Fibroblast of villous mesenchyme (primary cell): ENCODE measurements at regions not wholly inside any gene's neighbourhood (a gene's known extent, or its start where the extent isn't known, plus 50 kb on each side); places are given as distances from the start of the nearest gene placed in this dataset.
"Not testable (repeated sequence)": the region's sequence is repeated elsewhere in the genome, so short reads cannot be mapped to it uniquely, and the experiment has no call there.

ENCODE experiments used
- DNase-seq: peaks from one replicate; pipeline ENCODE4 v3.0.0-alpha.2; 2010; ENCODE audit warnings: low read depth
- H3K4me3 ChIP-seq: 2 replicates; pipeline ENCODE4 v1.5.1; 2011; ENCODE audit warnings: low read depth, mild to moderate bottlenecking, low read length
- TF ChIP-seq, protein P1 (sequence below): IDR thresholded peaks from 2 replicates; pipeline ENCODE4 v1.5.1; 2012; ENCODE audit warnings: low read depth, mild to moderate bottlenecking, low read length; ENCODE audit not compliant: insufficient read depth

GRCh38 chr2:95670686-95671085 lies 78.9 kb downstream of the TRIM43 start:
- no peak for DNase-seq

GRCh38 chr2:95671171-95671570 lies 79.4 kb downstream of the TRIM43 start:
- H3K4me3 ChIP-seq, DNase-seq: not testable (repeated sequence)

More at GRCh38 chr2:95670686-95671085, 78.9 kb downstream of the TRIM43 start:
- H3K4me3 ChIP-seq: no peak overlapping the region
- TF ChIP-seq, protein P1, sequence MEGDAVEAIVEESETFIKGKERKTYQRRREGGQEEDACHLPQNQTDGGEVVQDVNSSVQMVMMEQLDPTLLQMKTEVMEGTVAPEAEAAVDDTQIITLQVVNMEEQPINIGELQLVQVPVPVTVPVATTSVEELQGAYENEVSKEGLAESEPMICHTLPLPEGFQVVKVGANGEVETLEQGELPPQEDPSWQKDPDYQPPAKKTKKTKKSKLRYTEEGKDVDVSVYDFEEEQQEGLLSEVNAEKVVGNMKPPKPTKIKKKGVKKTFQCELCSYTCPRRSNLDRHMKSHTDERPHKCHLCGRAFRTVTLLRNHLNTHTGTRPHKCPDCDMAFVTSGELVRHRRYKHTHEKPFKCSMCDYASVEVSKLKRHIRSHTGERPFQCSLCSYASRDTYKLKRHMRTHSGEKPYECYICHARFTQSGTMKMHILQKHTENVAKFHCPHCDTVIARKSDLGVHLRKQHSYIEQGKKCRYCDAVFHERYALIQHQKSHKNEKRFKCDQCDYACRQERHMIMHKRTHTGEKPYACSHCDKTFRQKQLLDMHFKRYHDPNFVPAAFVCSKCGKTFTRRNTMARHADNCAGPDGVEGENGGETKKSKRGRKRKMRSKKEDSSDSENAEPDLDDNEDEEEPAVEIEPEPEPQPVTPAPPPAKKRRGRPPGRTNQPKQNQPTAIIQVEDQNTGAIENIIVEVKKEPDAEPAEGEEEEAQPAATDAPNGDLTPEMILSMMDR: no peak

GRCh38 chr2:95671992-95672391 lies 80.2 kb downstream of the TRIM43 start:
- DNase-seq, H3K4me3 ChIP-seq: not testable (repeated sequence)

DNA sequence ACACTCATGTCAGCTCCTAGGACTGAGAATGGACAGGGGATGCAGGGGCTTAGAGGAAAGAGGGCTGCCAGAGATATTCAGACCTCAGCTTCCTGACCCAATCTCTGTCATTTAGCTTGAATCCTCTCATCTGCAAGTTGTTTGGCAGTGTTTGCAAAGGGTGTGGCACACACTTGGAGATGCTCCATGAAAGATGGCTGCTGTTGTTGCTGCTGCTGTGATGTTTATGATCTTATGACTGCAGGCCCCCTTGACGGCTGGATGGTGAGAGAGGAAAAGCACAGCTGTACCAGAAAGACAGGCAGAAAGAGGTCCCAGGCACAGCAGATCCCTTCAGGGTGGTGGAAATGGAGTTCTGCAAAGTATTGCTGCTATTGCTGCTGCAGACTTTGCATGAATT lies 80.7 kb downstream of the TRIM43 start:
- not testable (repeated sequence) for H3K4me3 ChIP-seq, DNase-seq

- no peak overlapping the region for H3K4me3 ChIP-seq
- TF ChIP-seq, protein P1: no peak
- no peak for DNase-seq
These were observed 82.4 kb downstream of the TRIM43 start for GRCh38 chr2:95674186-95674585.

GRCh38 chr2:95676573-95676972 lies 84.8 kb downstream of the TRIM43 start:
- not testable (repeated sequence) for DNase-seq, H3K4me3 ChIP-seq

- no peak for DNase-seq
- H3K4me3 ChIP-seq: no peak overlapping the region
- TF ChIP-seq, protein P1: no peak
These were observed 85.5 kb downstream of the TRIM43 start for GRCh38 chr2:95677346-95677745.

DNA sequence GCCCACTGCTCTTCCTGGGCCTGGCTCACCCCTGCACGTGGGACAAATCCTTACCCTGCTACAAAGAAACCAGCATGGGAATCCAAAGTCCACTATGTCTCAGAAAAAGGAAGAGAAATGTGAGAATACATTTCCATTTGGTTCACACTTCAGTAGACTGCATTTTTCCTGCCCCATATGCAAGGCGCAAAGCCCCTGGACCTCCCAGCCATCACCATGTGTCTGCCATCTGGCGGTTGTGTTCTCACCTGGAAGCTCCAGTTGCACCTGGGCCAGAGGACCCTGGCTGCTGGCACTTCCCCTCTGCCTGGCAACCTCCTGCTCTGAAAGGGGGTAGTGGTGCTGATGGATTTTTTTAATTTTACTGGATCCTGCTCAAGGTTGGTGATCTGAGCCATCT lies 86.0 kb downstream of the TRIM43 start:
- not testable (repeated sequence) for H3K4me3 ChIP-seq, DNase-seq

- not testable (repeated sequence) for DNase-seq, H3K4me3 ChIP-seq
These were observed 89.4 kb downstream of the TRIM43 start for GRCh38 chr2:95681158-95681557.

- DNase-seq, H3K4me3 ChIP-seq: not testable (repeated sequence)
These were observed 89.8 kb downstream of the TRIM43 start for GRCh38 chr2:95681589-95682081.

- not testable (repeated sequence) for DNase-seq
- H3K4me3 ChIP-seq: peak overlapping the region; percentile 59
These were observed 91.2 kb downstream of the TRIM43 start for GRCh38 chr2:95682889-95683517.
